SKM-1 (cell line): ENCODE measurements at regions not wholly inside any gene's neighbourhood (a gene's known extent, or its start where the extent isn't known, plus 50 kb on each side); places are given as distances from the start of the nearest gene placed in this dataset.

Experiments used
- DNase-seq: peaks from one replicate; lab custom pipeline; 2025; ENCODE audit not compliant: unreplicated experiment; lab: John Stamatoyannopoulos, UW

- DNase-seq = no peak
Measured at GRCh38 chr12:111201495-111202236, 167.2 kb downstream of the PHETA1 start.

- DNase-seq = no peak
Measured at GRCh38 chr12:111201036-111201435, 167.9 kb downstream of the PHETA1 start.

DNA sequence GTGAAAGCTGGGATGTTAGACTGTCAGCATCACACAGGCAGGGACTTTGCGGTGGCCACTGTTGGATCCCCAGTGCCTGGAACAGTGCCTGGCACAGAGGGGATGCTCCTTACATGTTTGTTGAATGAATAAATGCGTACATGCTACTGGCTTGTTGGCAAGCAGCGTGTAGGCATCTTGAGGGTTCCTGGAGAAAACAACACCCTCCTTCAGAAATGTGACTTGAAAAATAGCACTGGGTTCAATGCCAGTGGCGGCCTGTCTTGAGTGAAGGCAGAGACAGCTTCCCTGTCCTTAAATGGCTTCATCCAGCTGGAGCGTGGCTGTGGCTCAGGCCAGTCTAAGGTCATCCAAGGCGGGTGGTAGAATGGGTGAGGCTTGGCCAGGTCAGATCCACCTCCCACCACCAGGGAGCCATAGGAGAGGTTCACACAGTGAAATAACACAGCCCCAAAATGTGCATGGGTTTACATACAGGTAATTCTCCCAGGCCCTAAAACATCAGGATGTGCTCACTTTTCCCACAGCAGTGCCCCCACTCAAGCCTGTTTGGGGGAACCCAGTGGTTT, 171.4 kb downstream of the PHETA1 start:
- no peak for DNase-seq

DNA sequence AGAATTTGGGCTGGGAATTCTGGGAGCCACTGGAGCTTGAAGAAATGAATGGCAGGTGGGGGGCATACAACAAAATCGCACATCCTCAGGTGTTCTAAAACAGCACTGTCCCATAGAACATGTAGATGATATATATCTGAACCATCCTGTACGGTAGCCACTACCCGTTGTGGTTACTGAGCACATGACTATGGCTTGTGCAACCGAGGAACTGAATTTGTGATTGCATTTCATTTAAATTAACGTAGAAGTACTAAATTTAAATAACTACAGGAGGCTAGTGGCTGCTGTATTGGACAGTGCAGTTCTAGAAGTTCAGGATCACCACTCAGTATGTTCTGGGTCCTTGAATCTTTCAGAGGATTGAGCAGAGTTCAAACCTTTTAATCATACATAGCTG, 172.4 kb downstream of the PHETA1 start:
- DNase-seq = no peak

DNA sequence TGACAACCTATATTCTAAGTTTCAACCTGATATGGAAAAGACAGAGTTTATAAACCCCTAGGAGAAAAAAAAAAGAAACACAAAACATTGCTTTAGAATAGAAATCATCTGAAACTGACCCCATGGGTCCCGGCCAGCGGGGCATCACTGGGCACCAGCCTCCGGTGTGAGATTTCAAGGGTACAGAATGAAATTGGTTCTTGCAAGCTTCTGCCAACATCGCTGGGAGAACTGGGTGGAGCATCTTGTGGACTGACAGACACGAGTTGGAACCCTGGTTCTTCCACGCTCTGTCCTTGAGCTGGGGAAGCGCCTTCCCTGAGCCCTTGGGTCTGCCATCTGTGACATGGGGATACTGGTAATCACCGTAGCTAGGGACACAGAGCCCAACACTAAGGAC, 173.6 kb downstream of the PHETA1 start:
- no peak for DNase-seq

DNA sequence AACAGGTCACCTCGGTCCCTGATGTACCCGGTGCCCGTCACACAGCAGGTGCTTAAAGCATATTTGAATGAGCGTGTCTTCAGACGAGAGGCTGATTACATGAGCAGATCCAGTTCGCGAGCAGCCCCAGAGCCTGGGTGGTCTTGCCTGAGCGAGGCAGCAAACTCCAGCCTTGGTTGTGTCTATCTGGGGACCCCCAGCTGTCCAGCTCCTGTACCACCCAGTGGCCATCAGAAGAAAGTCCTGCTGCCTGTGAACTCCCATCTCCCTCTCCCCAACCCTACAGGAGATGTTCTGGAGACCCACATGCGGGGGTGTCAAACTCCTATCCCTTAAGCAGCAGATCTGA, 174.2 kb downstream of the PHETA1 start:
- DNase-seq = no peak

DNA sequence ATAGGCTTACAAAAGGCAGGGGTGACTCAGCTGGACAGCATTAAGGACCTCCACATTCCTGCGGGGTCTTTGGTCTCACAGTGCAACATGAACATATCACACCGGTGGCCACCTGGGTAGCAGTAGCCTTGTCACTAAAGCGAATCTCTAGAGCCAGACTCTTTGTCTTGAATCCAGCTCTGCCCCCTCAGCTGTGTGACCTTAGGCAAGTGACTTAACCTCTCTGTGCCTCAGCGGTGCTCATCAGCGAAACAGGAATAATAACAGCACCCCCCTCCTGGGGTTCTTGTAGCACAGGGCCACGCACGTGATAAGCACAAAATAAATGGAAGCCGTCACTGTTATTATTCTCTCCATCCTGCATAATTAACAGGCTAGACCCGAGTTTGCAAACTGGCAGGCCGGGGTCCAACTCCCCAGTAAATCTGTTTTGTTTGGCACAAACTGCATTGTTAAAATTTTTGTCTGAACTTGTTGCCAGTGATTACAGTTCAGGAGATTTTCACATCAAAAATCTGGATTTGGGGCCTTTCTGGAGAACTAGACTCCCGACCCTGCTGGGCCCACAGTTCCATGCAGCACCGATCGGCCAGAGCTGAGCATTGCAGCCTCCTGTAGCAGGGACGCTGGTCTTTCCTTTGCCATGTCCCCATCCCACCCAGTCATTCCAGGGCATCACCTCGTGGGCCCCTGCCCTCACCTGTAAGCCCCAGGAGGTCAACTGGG, 174.8 kb downstream of the PHETA1 start:
- no peak for DNase-seq

- no peak for DNase-seq
Measured at GRCh38 chr12:111193496-111193895, 175.4 kb downstream of the PHETA1 start.

DNA sequence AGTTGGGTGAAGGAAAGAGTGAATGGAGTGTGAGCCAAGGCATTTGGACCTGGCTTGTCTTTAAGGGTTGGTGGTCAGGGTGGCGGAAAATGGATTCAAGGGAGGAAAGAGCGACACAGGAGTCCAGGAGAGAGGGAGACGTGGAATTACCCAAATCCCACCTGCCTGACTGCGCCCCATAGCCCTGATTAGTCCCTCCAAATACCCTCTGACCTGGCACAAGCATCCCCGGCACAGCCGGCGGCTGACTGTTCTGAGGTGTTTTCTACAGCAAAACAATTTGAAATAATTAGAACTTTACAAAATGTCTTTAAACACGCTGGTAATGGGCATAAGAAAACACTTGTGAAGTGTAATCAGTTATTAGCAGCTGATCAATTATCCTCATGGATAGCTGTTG, 175.8 kb downstream of the PHETA1 start:
- DNase-seq = no peak

- DNase-seq = no peak
Measured at GRCh38 chr12:111192647-111193046, 176.2 kb downstream of the PHETA1 start.

DNA sequence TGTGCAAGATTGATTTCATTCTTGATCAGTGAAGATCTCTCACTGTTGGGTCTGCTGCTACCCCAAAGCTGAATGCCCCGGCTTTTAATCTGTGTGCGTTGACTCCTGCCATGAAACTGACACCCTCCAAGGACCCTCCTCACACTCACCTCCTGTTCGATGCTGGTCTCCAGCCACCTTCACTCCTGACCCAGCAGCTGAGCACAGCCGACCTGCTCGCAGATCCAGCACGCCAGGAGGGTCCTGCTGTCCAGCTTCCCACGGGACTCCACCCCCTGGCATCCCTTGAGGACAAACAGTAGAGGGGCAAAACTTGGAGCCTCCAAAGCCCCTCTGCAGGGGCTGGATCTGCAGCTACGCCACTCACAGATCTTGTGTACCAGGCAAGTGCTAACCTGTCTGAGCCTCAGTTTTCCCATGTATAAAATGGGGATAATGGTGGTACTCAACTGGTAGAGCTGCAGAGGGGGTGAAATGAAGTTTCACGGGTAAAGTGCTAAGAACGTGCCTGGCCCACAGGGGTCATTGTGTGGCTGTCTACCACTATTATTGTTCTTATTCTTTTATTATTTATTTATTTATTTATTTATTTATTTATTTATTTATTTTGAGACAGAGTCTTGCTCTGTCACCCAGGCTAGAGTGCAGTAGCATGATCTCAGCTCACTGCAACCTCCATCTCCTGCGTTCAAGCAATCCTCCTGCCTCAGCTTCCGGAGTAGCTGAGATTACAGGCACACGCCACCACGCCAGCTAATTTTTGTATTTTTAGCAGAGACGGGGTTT, 178.0 kb downstream of the PHETA1 start:
- no peak for DNase-seq

DNA sequence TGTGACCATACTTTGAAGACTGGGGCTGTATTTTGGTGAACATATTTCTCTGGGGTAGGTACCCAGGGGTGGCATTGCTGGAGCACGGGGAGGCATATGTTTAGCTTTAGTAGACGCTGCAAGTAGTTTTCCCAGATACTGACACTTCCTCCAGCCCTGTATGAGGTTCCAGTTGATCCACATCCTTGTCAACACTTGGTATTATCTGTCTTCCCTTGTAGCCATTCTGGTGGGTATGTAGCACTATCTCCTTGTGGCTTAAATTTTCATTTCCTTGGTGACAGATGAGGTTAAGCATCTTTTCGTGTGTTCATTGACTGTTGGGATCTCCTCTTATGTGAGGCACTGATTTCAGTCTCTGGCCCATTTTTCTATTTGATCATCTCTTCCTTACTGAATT, 179.1 kb downstream of the PHETA1 start:
- no peak for DNase-seq

- no peak for DNase-seq
Measured at GRCh38 chr12:111188436-111188835, 180.5 kb downstream of the PHETA1 start.

- no peak for DNase-seq
Measured at GRCh38 chr12:111186347-111186746, 182.5 kb downstream of the PHETA1 start.

DNA sequence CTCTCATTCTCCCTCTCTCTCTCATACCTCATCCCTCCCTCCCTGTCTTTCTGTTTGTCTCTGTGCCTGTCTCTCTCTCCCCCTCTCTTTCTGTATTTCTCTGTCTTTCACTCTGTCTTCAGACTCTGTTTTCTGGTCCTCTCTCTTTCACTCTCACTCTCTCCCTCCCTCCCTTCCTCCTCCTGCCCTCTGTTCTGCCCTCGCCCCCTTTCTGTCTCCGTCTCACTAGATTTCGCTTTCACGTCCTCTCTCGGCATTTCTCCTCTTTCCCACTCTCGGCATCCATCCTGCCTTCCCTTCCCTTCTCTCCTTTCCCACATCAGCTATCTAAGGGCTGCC, 183.0 kb downstream of the PHETA1 start:
- DNase-seq = no peak

DNA sequence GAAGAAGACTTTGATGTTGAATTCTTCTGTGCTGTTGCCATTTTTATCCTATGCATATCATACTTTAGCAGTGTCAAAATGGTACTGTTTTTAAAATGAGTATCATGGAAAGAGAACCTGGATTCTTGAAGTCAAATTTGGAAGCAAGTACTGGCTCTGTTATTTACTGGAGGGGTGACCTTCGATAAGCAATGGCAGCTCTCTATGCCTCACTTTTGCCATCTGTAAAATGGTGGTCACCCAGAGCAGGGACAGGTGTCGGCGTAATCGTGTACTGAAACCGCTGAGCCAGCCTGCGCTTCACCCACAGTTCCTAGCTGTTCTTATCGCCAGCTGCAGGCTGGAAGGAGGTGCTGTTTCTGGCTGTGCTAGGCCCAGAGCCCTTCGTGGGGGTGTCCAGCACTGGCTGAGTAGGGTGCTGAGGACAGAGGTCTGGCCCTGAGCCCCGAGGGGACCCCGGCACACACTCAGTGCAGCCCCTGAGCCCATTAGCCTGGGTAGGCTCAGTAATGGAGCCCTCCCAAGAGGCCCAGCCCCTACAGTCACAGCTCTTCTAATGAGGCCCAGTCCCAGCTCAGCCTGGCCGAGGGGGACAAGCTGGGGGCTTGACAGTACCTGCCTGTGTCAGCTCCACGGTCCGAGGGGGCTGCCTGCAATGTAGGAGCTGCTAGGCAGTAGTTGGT, 183.5 kb downstream of the PHETA1 start:
- DNase-seq = no peak

GRCh38 chr12:111184161-111184560, 184.7 kb downstream of the PHETA1 start:
- DNase-seq = no peak

DNA sequence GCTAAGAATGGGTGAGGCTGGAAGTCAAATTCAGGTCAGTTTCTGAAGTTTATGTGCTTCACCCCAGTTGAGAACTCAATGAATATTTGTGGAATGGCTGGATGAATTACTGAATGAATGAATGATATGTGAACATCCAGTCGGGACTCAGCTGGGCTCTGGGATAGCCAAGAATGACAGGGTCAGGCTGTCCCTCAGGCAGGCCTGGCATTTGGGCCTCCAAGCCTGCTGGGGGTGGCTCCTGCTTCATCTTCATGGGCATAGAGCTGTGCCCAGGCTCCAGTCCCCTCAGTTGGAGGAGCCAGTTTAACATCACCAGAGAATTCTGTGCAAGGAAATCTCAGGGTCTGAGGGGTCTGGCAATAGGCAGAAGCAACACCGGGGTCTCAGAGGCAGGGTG, 185.8 kb downstream of the PHETA1 start:
- DNase-seq = no peak

GRCh38 chr12:111182382-111182781, 186.5 kb downstream of the PHETA1 start:
- no peak for DNase-seq

GRCh38 chr12:111181143-111181726, 187.7 kb downstream of the PHETA1 start:
- peak; percentile 57 for DNase-seq
